Hepatocyte (in vitro differentiated cells): ENCODE measurements at regions not wholly inside any gene's neighbourhood (a gene's known extent, or its start where the extent isn't known, plus 50 kb on each side); places are given as distances from the start of the nearest gene placed in this dataset.

Experiments
- DNase-seq: peaks from one replicate; pipeline ENCODE4 v3.0.0-alpha.2; 2016; ENCODE audit warnings: low spot score
- H2AFZ ChIP-seq: fragments of 200-600 bp; sonication (generic); 2 replicates; pipeline ENCODE4 v1.6.0; 2016; ENCODE audit warnings: antibody characterized with exemption, mild to moderate bottlenecking
- H3K27ac ChIP-seq: fragments of 200-600 bp; sonication (generic); 2 replicates; pipeline ENCODE4 v1.5.1; 2016; ENCODE audit warnings: mild to moderate bottlenecking
- H3K27me3 ChIP-seq: fragments of 200-600 bp; sonication (generic); 2 replicates; pipeline ENCODE4 v1.6.1; 2016
- H3K36me3 ChIP-seq: fragments of 200-600 bp; sonication (generic); replicated peaks from 2 replicates; pipeline ENCODE4 v1.5.1; 2016; ENCODE audit warnings: low read depth; ENCODE audit not compliant: insufficient read depth
- H3K4me1 ChIP-seq: fragments of 200-600 bp; sonication (generic); 2 replicates; pipeline ENCODE4 v1.5.1; 2016; ENCODE audit warnings: mild to moderate bottlenecking, moderate library complexity; ENCODE audit not compliant: insufficient read depth
- H3K4me2 ChIP-seq: fragments of 200-600 bp; sonication (generic); 2 replicates; pipeline ENCODE4 v1.6.0; 2016
- H3K4me3 ChIP-seq: fragments of 200-600 bp; sonication (generic); 2 replicates; pipeline ENCODE4 v1.5.1; 2016; ENCODE audit warnings: mild to moderate bottlenecking
- H3K79me2 ChIP-seq: fragments of 200-600 bp; sonication (generic); 2 replicates; pipeline ENCODE4 v1.6.0; 2017; ENCODE audit warnings: mild to moderate bottlenecking
- H3K9me2 ChIP-seq: fragments of 200-600 bp; sonication (generic); replicated peaks from 2 replicates; pipeline ENCODE4 v1.6.0; 2017; ENCODE audit warnings: mild to moderate bottlenecking; ENCODE audit not compliant: insufficient read depth
- H3K9me3 ChIP-seq: fragments of 200-600 bp; sonication (generic); 2 replicates; pipeline ENCODE4 v1.5.1; 2016; ENCODE audit warnings: low read depth, mild to moderate bottlenecking
- H4K20me1 ChIP-seq: fragments of 200-600 bp; sonication (generic); 2 replicates; pipeline ENCODE4 v1.6.0; 2016; ENCODE audit warnings: mild to moderate bottlenecking; ENCODE audit not compliant: insufficient read depth, poor library complexity, severe bottlenecking
- CTCF ChIP-seq: fragments of 200-600 bp; sonication (generic); IDR thresholded peaks from 2 replicates; pipeline ENCODE4 v1.5.1; 2016; ENCODE audit warnings: antibody characterized with exemption, mild to moderate bottlenecking; ENCODE audit not compliant: poor library complexity
- EZH2 ChIP-seq: fragments of 200-600 bp; sonication (generic); IDR thresholded peaks from 2 replicates; pipeline ENCODE4 v1.6.1; 2016; ENCODE audit warnings: antibody characterized with exemption, mild to moderate bottlenecking, borderline replicate concordance
- EZH2phosphoT487 ChIP-seq: fragments of 200-600 bp; sonication (generic); IDR thresholded peaks from one replicate; pipeline ENCODE4 v1.6.1; 2018; ENCODE audit warnings: antibody characterized with exemption, mild to moderate bottlenecking, low read depth, moderate library complexity; ENCODE audit not compliant: unreplicated experiment, severe bottlenecking
- WGBS: methylation state at CpG from one replicate; pipeline ENCODE4 v1.1.6; 2016; ENCODE audit warnings: low lambda C conversion rate; ENCODE audit errors: missing lambda C conversion rate; 5-methylcytosine and 5-hydroxymethylcytosine counted together

- no peaks in the 10 kb centered on the region for H3K4me1 ChIP-seq
These were observed 602.9 kb upstream of the LRRTM4 start for GRCh38 chr2:78125042-78125441.

GRCh38 chr2:78127424-78127823 lies 605.2 kb upstream of the LRRTM4 start:
- H3K9me3 ChIP-seq = no peaks in the 10 kb centered on the region

More at GRCh38 chr2:78125042-78125441, 602.9 kb upstream of the LRRTM4 start:
- TF ChIP-seq EZH2phosphoT487 (no peak), CTCF (no peak), EZH2 (no peak)
- Histone ChIP-seq H3K27me3 (no peaks in the 10 kb centered on the region), H2AFZ (no peak overlapping the region), H3K4me3 (no peak overlapping the region), H3K4me2 (no peak overlapping the region), H3K36me3 (no peaks in the 10 kb centered on the region), H3K79me2 (no peaks in the 10 kb centered on the region), H4K20me1 (no peaks in the 10 kb centered on the region), H3K27ac (no peak overlapping the region), H3K9me3 (no peaks in the 10 kb centered on the region), H3K9me2 (no peaks in the 10 kb centered on the region)
- DNase-seq = no peak
- 93% methylated on average over 3 of the region's 3 CpGs for WGBS

GRCh38 chr2:78132391-78133370 lies 610.5 kb upstream of the LRRTM4 start:
- Histone ChIP-seq H3K27ac (no peak overlapping the region), H3K9me3 (no peaks in the 10 kb centered on the region), H3K4me2 (no peak overlapping the region), H3K27me3 (no peaks in the 10 kb centered on the region), H3K4me3 (no peak overlapping the region), H3K4me1 (no peaks in the 10 kb centered on the region), H3K79me2 (no peaks in the 10 kb centered on the region), H3K9me2 (no peaks in the 10 kb centered on the region), H3K36me3 (no peaks in the 10 kb centered on the region), H2AFZ (no peak overlapping the region), H4K20me1 (no peaks in the 10 kb centered on the region)
- TF ChIP-seq EZH2 (no peak), CTCF (no peak), EZH2phosphoT487 (no peak)
- 75% methylated on average over 4 of the region's 4 CpGs for WGBS
- DNase-seq = no peak

More at GRCh38 chr2:78127424-78127823, 605.2 kb upstream of the LRRTM4 start:
- Histone ChIP-seq H4K20me1 (no peaks in the 10 kb centered on the region), H3K9me2 (no peaks in the 10 kb centered on the region), H3K79me2 (no peaks in the 10 kb centered on the region), H3K36me3 (no peaks in the 10 kb centered on the region), H2AFZ (no peak overlapping the region), H3K4me2 (no peak overlapping the region), H3K27ac (no peak overlapping the region), H3K4me1 (no peaks in the 10 kb centered on the region), H3K4me3 (no peak overlapping the region), H3K27me3 (no peaks in the 10 kb centered on the region)
- TF ChIP-seq EZH2phosphoT487 (no peak), EZH2 (no peak), CTCF (no peak)
- 66% methylated on average over 4 of the region's 4 CpGs for WGBS
- DNase-seq = no peak
